MM.1S (cell line): ENCODE measurements at regions not wholly inside any gene's neighbourhood (a gene's known extent, or its start where the extent isn't known, plus 50 kb on each side); places are given as distances from the start of the nearest gene placed in this dataset.

ENCODE experiments used
- DNase-seq: peaks from one replicate; pipeline ENCODE4 v3.0.0-alpha.2; 2015
- H2AFZ ChIP-seq: fragments of 300-600 bp; sonication (generic); 2 replicates; pipeline ENCODE4 v1.6.0; 2016; ENCODE audit warnings: antibody characterized with exemption, low read length
- H3F3A ChIP-seq: fragments of 300-600 bp; sonication (generic); 2 replicates; pipeline ENCODE4 v1.6.1; 2016; ENCODE audit warnings: mild to moderate bottlenecking, antibody characterized with exemption, low read length, moderate library complexity, mixed read lengths; ENCODE audit not compliant: insufficient read depth
- H3K27ac ChIP-seq: fragments of 300-600 bp; sonication (generic); 2 replicates; pipeline ENCODE4 v1.5.1; 2016; ENCODE audit warnings: mild to moderate bottlenecking, low read length
- H3K27me3 ChIP-seq: fragments of 300-600 bp; sonication (generic); replicated peaks from 2 replicates; pipeline ENCODE4 v1.6.0; 2016; ENCODE audit warnings: low read length; ENCODE audit not compliant: insufficient read depth
- H3K36me3 ChIP-seq: fragments of 300-600 bp; sonication (generic); replicated peaks from 2 replicates; pipeline ENCODE4 v1.6.1; 2016; ENCODE audit warnings: mild to moderate bottlenecking, low read length, mixed read lengths; ENCODE audit not compliant: insufficient read depth
- H3K4me1 ChIP-seq: fragments of 300-600 bp; sonication (generic); 2 replicates; pipeline ENCODE4 v1.6.1; 2016; ENCODE audit warnings: low read length, mixed read lengths
- H3K4me2 ChIP-seq: fragments of 300-600 bp; sonication (generic); 2 replicates; pipeline ENCODE4 v1.6.0; 2016; ENCODE audit warnings: low read depth, low read length
- H3K4me3 ChIP-seq: fragments of 300-600 bp; sonication (generic); 2 replicates; pipeline ENCODE4 v1.5.1; 2016; ENCODE audit warnings: low read length, mixed read lengths
- H3K79me2 ChIP-seq: fragments of 300-600 bp; sonication (generic); 2 replicates; pipeline ENCODE4 v1.6.1; 2016; ENCODE audit warnings: mixed run types, low read length, mixed read lengths
- H3K9ac ChIP-seq: fragments of 300-600 bp; sonication (generic); 2 replicates; pipeline ENCODE4 v1.6.1; 2016; ENCODE audit warnings: low read length, mixed read lengths
- H3K9me2 ChIP-seq: fragments of 300-600 bp; sonication (generic); replicated peaks from 2 replicates; pipeline ENCODE4 v1.6.1; 2016; ENCODE audit warnings: mild to moderate bottlenecking, low read length, mixed read lengths; ENCODE audit not compliant: insufficient read depth
- H3K9me3 ChIP-seq: fragments of 300-600 bp; sonication (generic); replicated peaks from 2 replicates; pipeline ENCODE4 v1.6.1; 2016; ENCODE audit warnings: mild to moderate bottlenecking, low read length, mixed read lengths; ENCODE audit not compliant: insufficient read depth
- H4K20me1 ChIP-seq: fragments of 300-600 bp; sonication (generic); 2 replicates; pipeline ENCODE4 v1.6.1; 2016; ENCODE audit warnings: mild to moderate bottlenecking, low read length, moderate library complexity, mixed read lengths; ENCODE audit not compliant: insufficient read depth
- CTCF ChIP-seq: fragments of 300-600 bp; sonication (generic); IDR thresholded peaks from 2 replicates; pipeline ENCODE4 v1.5.1; 2016; ENCODE audit warnings: antibody characterized with exemption, low read length, mixed read lengths
- EZH2 ChIP-seq: fragments of 300-600 bp; sonication (generic); optimal IDR thresholded peaks from 2 replicates; pipeline ENCODE3; 2017; ENCODE audit warnings: low read depth, mild to moderate bottlenecking, antibody characterized with exemption, low read length, mixed read lengths
- EZH2phosphoT487 ChIP-seq: fragments of 300-600 bp; sonication (generic); IDR thresholded peaks from 2 replicates; pipeline ENCODE4 v1.6.1; 2018; ENCODE audit warnings: antibody characterized with exemption, low read length

- Histone ChIP-seq H2AFZ (no peak overlapping the region), H3K27ac (no peak overlapping the region), H3K79me2 (no peaks in the 10 kb centered on the region), H3F3A (no peaks in the 10 kb centered on the region), H3K4me2 (no peak overlapping the region), H3K4me3 (no peak overlapping the region), H3K4me1 (peaks cover 12% of the 10 kb centered on the region), H3K9ac (no peak overlapping the region), H3K36me3 (no peaks in the 10 kb centered on the region), H4K20me1 (no peaks in the 10 kb centered on the region), H3K9me2 (no peaks in the 10 kb centered on the region), H3K9me3 (no peaks in the 10 kb centered on the region), H3K27me3 (no peaks in the 10 kb centered on the region)
- no peak for DNase-seq
- TF ChIP-seq EZH2 = no peak
- TF ChIP-seq EZH2phosphoT487 = no peak
- no peak for TF ChIP-seq CTCF
These were observed 872.7 kb downstream of the EFNA5 start for GRCh38 chr5:106797996-106798395.

DNA sequence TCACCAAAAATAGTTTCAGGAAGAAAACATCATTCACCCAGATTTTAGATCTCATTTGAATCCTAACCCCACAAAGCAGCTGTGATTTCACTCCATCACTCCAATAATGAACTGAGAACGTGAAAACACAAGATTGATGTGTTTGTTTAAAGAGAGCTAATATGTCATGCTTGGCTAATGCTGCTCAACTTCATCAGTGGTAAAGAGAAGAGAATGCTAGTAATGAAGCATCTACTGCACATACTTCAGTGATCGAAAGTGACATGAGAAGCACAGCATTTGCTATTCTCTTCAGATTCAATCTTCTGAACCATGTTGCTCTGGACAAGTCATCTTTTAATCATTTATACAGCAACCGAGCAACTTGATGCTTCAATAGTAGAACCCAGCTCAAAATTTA lies 874.7 kb downstream of the EFNA5 start:
- H2AFZ ChIP-seq = no peak overlapping the region
- H3K9me3 ChIP-seq = no peaks in the 10 kb centered on the region
- no peaks in the 10 kb centered on the region for H3F3A ChIP-seq
- H3K4me1 ChIP-seq = peaks cover 3% of the 10 kb centered on the region; the same call in 1 of the 2 replicates
- TF ChIP-seq CTCF (no peak), EZH2phosphoT487 (no peak), EZH2 (no peak)
- H3K79me2 ChIP-seq = no peaks in the 10 kb centered on the region
- no peaks in the 10 kb centered on the region for H3K9me2 ChIP-seq
- H3K4me2 ChIP-seq = no peak overlapping the region
- no peaks in the 10 kb centered on the region for H3K27me3 ChIP-seq
- H3K4me3 ChIP-seq = no peak overlapping the region
- H4K20me1 ChIP-seq = no peaks in the 10 kb centered on the region
- no peaks in the 10 kb centered on the region for H3K36me3 ChIP-seq
- no peak for DNase-seq
- no peak overlapping the region for H3K27ac ChIP-seq
- no peak overlapping the region for H3K9ac ChIP-seq

- Histone ChIP-seq H3K79me2 (no peaks in the 10 kb centered on the region), H3K36me3 (no peaks in the 10 kb centered on the region), H3K4me1 (no peaks in the 10 kb centered on the region), H4K20me1 (no peaks in the 10 kb centered on the region), H3K9me3 (no peaks in the 10 kb centered on the region), H3K4me2 (no peak overlapping the region), H3K9me2 (no peaks in the 10 kb centered on the region), H3K27me3 (no peaks in the 10 kb centered on the region), H3K9ac (no peak overlapping the region), H2AFZ (no peak overlapping the region), H3K4me3 (no peak overlapping the region), H3K27ac (no peak overlapping the region), H3F3A (no peaks in the 10 kb centered on the region)
- no peak for TF ChIP-seq CTCF
- TF ChIP-seq EZH2phosphoT487 = no peak
- TF ChIP-seq EZH2 = no peak
- DNase-seq = no peak
These were observed 885.9 kb downstream of the EFNA5 start for GRCh38 chr5:106784846-106785245.
